Adrenal gland (tissue), 9 donors: ENCODE measurements at regions not wholly inside any gene's neighbourhood (a gene's known extent, or its start where the extent isn't known, plus 50 kb on each side); places are given as distances from the start of the nearest gene placed in this dataset.
"Not testable (repeated sequence)": the region's sequence is repeated elsewhere in the genome, so short reads cannot be mapped to it uniquely, and the experiment has no call there.

Experiments used
- DNase-seq, 7 donors: peaks; one replicate each; pipeline ENCODE4 v3.0.0-alpha.2; 2019 to 2020
- H3K27ac ChIP-seq, 5 donors: fragments of 200-600 bp; sonication (generic) in 4 of 5; 1 replicate in 3 of 5; 2 replicates in 2 of 5; pipeline versions ENCODE4 v1.5.1 to v1.8.0; 2016 to 2020; ENCODE audit warnings: mild to moderate bottlenecking in 1 of 5
- H3K27me3 ChIP-seq: fragments of 200-600 bp; 2 replicates; pipeline ENCODE4 v1.8.0; 2021
- H3K36me3 ChIP-seq, 2 donors: fragments of 200-600 bp; replicated peaks in 1 of 2; 1 replicate in 1 of 2; 2 replicates in 1 of 2; pipeline versions ENCODE4 v1.5.1 to v1.8.0; 2018 to 2022
- H3K4me1 ChIP-seq, 2 donors: fragments of 200-600 bp; replicated peaks in 1 of 2; 1 replicate in 1 of 2; 2 replicates in 1 of 2; pipeline versions ENCODE4 v1.5.1 to v1.8.0; 2018 to 2021
- H3K4me3 ChIP-seq, 4 donors: fragments of 200-600 bp; sonication (generic) in 3 of 4; one replicate each; pipeline ENCODE4 v1.5.1; 2016 to 2018
- H3K9me3 ChIP-seq, 3 donors: fragments of 200-600 bp; sonication (generic) in 1 of 3; replicated peaks in 1 of 3; 1 replicate in 2 of 3; 2 replicates in 1 of 3; pipeline versions ENCODE4 v1.5.1 to v1.8.0; 2016 to 2021
- CTCF ChIP-seq, 6 experiments: fragments of 450-650 bp in 4 of 6; fragments of 200-600 bp in 2 of 6; sonication (generic) in 1 of 6; IDR thresholded peaks; 1 replicate in 5 of 6; 2 replicates in 1 of 6; pipeline versions ENCODE4 v1.5.1 to v1.8.0; 2016 to 2021; ENCODE audit warnings: antibody characterized with exemption in 6 of 6, mild to moderate bottlenecking in 2 of 6, moderate library complexity in 1 of 6
- POLR2A ChIP-seq, 2 donors: fragments of 450-650 bp; IDR thresholded peaks; one replicate each; pipeline ENCODE4 v1.6.1; 2017; ENCODE audit warnings: antibody characterized with exemption in 2 of 2, mild to moderate bottlenecking in 2 of 2, moderate library complexity in 1 of 2
- WGBS, 4 donors: extraction: QIAGEN DNeasy Blood & Tissue Kit in 2 of 4; methylation state at CpG; one replicate each; pipeline versions ENCODE4 v1.1.5 to v1.1.7; 2013 to 2017; 5-methylcytosine and 5-hydroxymethylcytosine counted together
- intact Hi-C, 2 donors: fragments of 100-400 bp; cut with DNase I; formaldehyde crosslinking; loops; one replicate each; pipeline versions ENCODE4 v1.14.1 to v1.15.0; 2022 to 2023
- donor health status: healthy with polysubstance abuse.
- donor health status: Bipolar disorder and iron deficiency.
- donor health status: DM: yes; HTN: yes; CAD: no.
- donor health status: DM: no; HTN: no; CAD: no.
- donor health status: DM: no; HTN: no; CAD: no.

GRCh38 chr4:158122501-158122900, 50.3 kb downstream of the GASK1B start:
- peaks cover 14 to 32% of the 10 kb centered on the region in 2 donors for H3K4me1 ChIP-seq
- H3K27ac ChIP-seq, result no peak overlapping the region
- intact Hi-C loops, result no loop called here

GRCh38 chr4:158121161-158121579, 51.7 kb downstream of the GASK1B start:
- peak overlapping the region in 4 of 5 donors; percentile 18 to 49 (median 48) for H3K27ac ChIP-seq
- H3K9me3 ChIP-seq, result no peaks in the 10 kb centered on the region
- TF ChIP-seq POLR2A (IDR thresholded peaks at IDR 0.05), result peak in 1 of 2 donors; percentile 15
- TF ChIP-seq CTCF (IDR thresholded peaks at IDR 0.05), result no peak
- H3K4me3 ChIP-seq, result no peak overlapping the region
- peaks cover 14 to 32% of the 10 kb centered on the region in 2 donors for H3K4me1 ChIP-seq
- DNase-seq, result peak in 6 of 7 donors; percentile 30 to 75 (median 62)
- peaks cover 0 to 12% of the 10 kb centered on the region in 2 donors for H3K36me3 ChIP-seq
- H3K27me3 ChIP-seq, result no peaks in the 10 kb centered on the region
- WGBS, 4 donors, result 14 to 20% (median 17%) methylated on average over 3 of the region's 3 CpGs
- intact Hi-C loops, result no loop called here

More at GRCh38 chr4:158122501-158122900, 50.3 kb downstream of the GASK1B start:
- Histone ChIP-seq H3K4me3 (no peak overlapping the region), H3K36me3 (peaks cover 0 to 21% of the 10 kb centered on the region in 2 donors), H3K27me3 (no peaks in the 10 kb centered on the region), H3K9me3 (no peaks in the 10 kb centered on the region)
- WGBS, 4 donors, result 70 to 76% (median 72%) methylated on average over 2 of the region's 2 CpGs
- no peak for TF ChIP-seq POLR2A (IDR thresholded peaks at IDR 0.05)
- TF ChIP-seq CTCF (IDR thresholded peaks at IDR 0.05), result no peak
- DNase-seq, result no peak

GRCh38 chr4:158120645-158121151, 52.1 kb downstream of the GASK1B start:
- DNase-seq, result peak in 6 of 7 donors; percentile 17 to 67 (median 54)
- WGBS, 4 donors, result 48 to 54% (median 52%) methylated on average over 6 of the region's 6 CpGs

DNA sequence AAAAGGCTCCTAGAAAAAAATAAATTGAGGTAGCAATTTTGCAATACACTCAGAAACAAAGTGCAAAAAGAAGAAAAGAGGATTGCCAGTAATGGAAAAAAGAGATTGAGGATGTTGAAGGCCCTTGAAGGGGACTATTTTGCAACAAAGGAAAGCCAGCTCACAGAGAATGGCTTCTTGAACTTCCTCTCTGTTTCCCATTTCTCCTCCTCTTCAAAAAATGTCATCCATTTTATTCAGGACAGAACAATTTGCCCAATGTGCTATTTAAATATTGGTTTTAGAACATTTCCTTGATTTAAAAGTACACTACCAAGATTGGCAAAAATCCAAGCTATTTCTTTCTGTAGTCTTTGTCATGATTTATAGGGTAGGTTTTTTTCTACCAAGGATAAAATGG, 60.2 kb downstream of the GASK1B start:
- no peak overlapping the region for H3K4me3 ChIP-seq
- H3K27ac ChIP-seq, result peak overlapping the region in 2 of 5 donors; percentile 11 to 19
- DNase-seq, result no peak
- TF ChIP-seq POLR2A (IDR thresholded peaks at IDR 0.05), result no peak
- TF ChIP-seq CTCF (IDR thresholded peaks at IDR 0.05), result no peak
- intact Hi-C loops, result no loop called here
- H3K4me1 ChIP-seq, result peaks cover 11 to 21% of the 10 kb centered on the region in 2 donors
- no peaks in the 10 kb centered on the region for H3K36me3 ChIP-seq
- H3K27me3 ChIP-seq, result no peaks in the 10 kb centered on the region
- no peaks in the 10 kb centered on the region for H3K9me3 ChIP-seq

More at GRCh38 chr4:158120645-158121151, 52.1 kb downstream of the GASK1B start:
- H3K27me3 ChIP-seq, H3K36me3 ChIP-seq, H3K9me3 ChIP-seq, H3K4me3 ChIP-seq, intact Hi-C loops: not testable (repeated sequence)
- peak overlapping the region; percentile 18 to 74 (median 46) for H3K27ac ChIP-seq
- peaks cover 14 to 31% of the 10 kb centered on the region in 2 donors for H3K4me1 ChIP-seq

GRCh38 chr4:158111241-158111640, 61.6 kb downstream of the GASK1B start:
- 82 to 95% (median 91%) methylated on average over 2 of the region's 2 CpGs for WGBS, 4 donors
- Histone ChIP-seq H3K9me3 (no peaks in the 10 kb centered on the region), H3K4me1 (peaks cover 11 to 21% of the 10 kb centered on the region in 2 donors), H3K27me3 (no peaks in the 10 kb centered on the region), H3K36me3 (no peaks in the 10 kb centered on the region), H3K4me3 (no peak overlapping the region), H3K27ac (no peak overlapping the region)
- intact Hi-C loops, result no loop called here
- TF ChIP-seq CTCF (IDR thresholded peaks at IDR 0.05) (no peak), POLR2A (IDR thresholded peaks at IDR 0.05) (no peak)
- no peak for DNase-seq
